ENCODE measurements at regions not wholly inside any gene's neighbourhood (a gene's known extent, or its start where the extent isn't known, plus 50 kb on each side); places are given as distances from the start of the nearest gene placed in this dataset.

- TF ChIP-seq CTCF (conservative IDR thresholded peaks at IDR 0.05; ENCODE audit: low read depth in 2 of 2) (no peak), EZH2phosphoT487 (IDR thresholded peaks at IDR 0.05; ENCODE audit: unreplicated experiment) (no peak), EZH2 (IDR thresholded peaks at IDR 0.05; ENCODE audit: low read depth, unreplicated experiment) (no peak), ZNF331 (CRISPR knock-in tag; IDR thresholded peaks at IDR 0.05; ENCODE audit: low read depth) (no peak), STAT1 (IDR thresholded peaks at IDR 0.05; ENCODE audit: unreplicated experiment) (no peak), POLR2AphosphoS5 (IDR thresholded peaks at IDR 0.05; ENCODE audit: low read depth) (no peak), JUNB (IDR thresholded peaks at IDR 0.05; ENCODE audit: unreplicated experiment) (no peak), ZNF114 (CRISPR knock-in tag; IDR thresholded peaks at IDR 0.05) (no peak), CREB1 (CRISPR knock-in tag; IDR thresholded peaks at IDR 0.05; ENCODE audit: low read depth) (no peak), REST (IDR thresholded peaks at IDR 0.05; ENCODE audit: unreplicated experiment) (no peak)
Measured at GRCh38 chr2:38165698-38166097, 89.7 kb upstream of the CYP1B1 start.

All from GM23338 (cell line).